IMR-90 (cell line): ENCODE measurements at regions not wholly inside any gene's neighbourhood (a gene's known extent, or its start where the extent isn't known, plus 50 kb on each side); places are given as distances from the start of the nearest gene placed in this dataset.

Experiments
- ATAC-seq: fragments of 200-7000 bp; cut with Tn5 transposase; 2 replicates; pipeline ENCODE4 v1.9.1; 2020; ENCODE audit warnings: low read depth, mild to moderate bottlenecking, moderate library complexity
- BruUV-seq: library from RNA; stranded (reverse); fragments of 400-500 nt; replicated peaks from 2 replicates; lab custom pipeline; 2021; lab: Mats Ljungman, UMichigan
- CTCF ChIA-PET: fragments of 300-600 bp; formaldehyde crosslinking; extraction: SDS; loops from one replicate; lab custom pipeline; 2021; ENCODE audit warnings: antibody characterized with exemption; lab: Yijun Ruan, JAX
- POLR2A ChIA-PET: fragments of 300-600 bp; sonication (Branson Sonifier 250); formaldehyde crosslinking; loops from one replicate; lab custom pipeline; 2022; ENCODE audit warnings: antibody characterized with exemption; ENCODE audit not compliant: unreplicated experiment; lab: Charles Lee
- DNase-seq: peaks from one replicate; pipeline ENCODE4 v3.0.0; 2013
- H2AFZ ChIP-seq: replicated peaks from 2 replicates; pipeline ENCODE3; 2013; ENCODE audit warnings: low read length, mild to moderate bottlenecking; ENCODE audit not compliant: poor library complexity
- H2AK5ac ChIP-seq: 2 replicates; pipeline ENCODE4 v1.6.1; 2013; ENCODE audit warnings: low read depth, low read length, inconsistent platforms
- H2AK9ac ChIP-seq: replicated peaks from 2 replicates; pipeline ENCODE3; 2013; ENCODE audit warnings: mild to moderate bottlenecking, low read depth, low read length, moderate library complexity; ENCODE audit not compliant: poor library complexity
- H2BK120ac ChIP-seq: 2 replicates; pipeline ENCODE4 v1.6.1; 2013; ENCODE audit warnings: low read depth, low read length, inconsistent platforms
- H2BK15ac ChIP-seq: 3 replicates; pipeline ENCODE4 v1.6.1; 2013; ENCODE audit warnings: low read depth, low read length, inconsistent platforms
- H2BK20ac ChIP-seq: 2 replicates; pipeline ENCODE4 v1.6.1; 2013; ENCODE audit warnings: low read depth, mild to moderate bottlenecking, inconsistent platforms, low read length, moderate library complexity
- H2BK5ac ChIP-seq: 2 replicates; pipeline ENCODE4 v1.6.1; 2013; ENCODE audit warnings: mild to moderate bottlenecking, low read depth, low read length, inconsistent platforms; ENCODE audit not compliant: poor library complexity, severe bottlenecking
- H3K14ac ChIP-seq: replicated peaks from 2 replicates; pipeline ENCODE4 v1.6.1; 2013; ENCODE audit warnings: low read depth, low read length, inconsistent platforms
- H3K18ac ChIP-seq: 2 replicates; pipeline ENCODE4 v1.6.1; 2013; ENCODE audit warnings: low read depth, low read length, control low read depth
- H3K23ac ChIP-seq: 2 replicates; pipeline ENCODE4 v1.6.1; 2013; ENCODE audit warnings: low read depth, low read length, inconsistent platforms
- H3K27ac ChIP-seq: 2 replicates; pipeline ENCODE4 v1.5.1; 2013; ENCODE audit warnings: mild to moderate bottlenecking, control low read depth, low read length; ENCODE audit not compliant: insufficient read depth
- H3K27me3 ChIP-seq: 2 replicates; pipeline ENCODE4 v1.6.1; 2013; ENCODE audit warnings: low read length; ENCODE audit not compliant: control insufficient read depth, insufficient read depth
- H3K36me3 ChIP-seq: 2 replicates; pipeline ENCODE4 v1.6.1; 2013; ENCODE audit warnings: low read length, mixed read lengths; ENCODE audit not compliant: control insufficient read depth, insufficient read depth
- H3K4ac ChIP-seq: 2 replicates; pipeline ENCODE4 v1.6.1; 2013; ENCODE audit warnings: low read depth, low read length, inconsistent platforms
- H3K4me1 ChIP-seq: 2 replicates; pipeline ENCODE4 v1.6.1; 2013; ENCODE audit warnings: low read length, mixed read lengths; ENCODE audit not compliant: control insufficient read depth, insufficient read depth
- H3K4me2 ChIP-seq: 2 replicates; pipeline ENCODE4 v1.6.1; 2013; ENCODE audit warnings: low read depth, mild to moderate bottlenecking, control low read depth, low read length, moderate library complexity
- H3K4me3 ChIP-seq: 2 replicates; pipeline ENCODE4 v1.5.1; 2013; ENCODE audit warnings: low read depth, mild to moderate bottlenecking, control low read depth, low read length, moderate library complexity; ENCODE audit not compliant: insufficient read depth
- H3K56ac ChIP-seq: 2 replicates; pipeline ENCODE4 v1.6.1; 2013; ENCODE audit warnings: low read length, inconsistent platforms; ENCODE audit not compliant: insufficient read depth; ENCODE audit errors: extremely low read depth
- H3K79me1 ChIP-seq, 2 experiments: 2 replicates each; pipeline ENCODE4 v1.6.1; 2013; ENCODE audit warnings: low read length in 2 of 2, inconsistent platforms in 1 of 2, low read depth in 1 of 2
- H3K9ac ChIP-seq: 2 replicates; pipeline ENCODE4 v1.6.1; 2013; ENCODE audit warnings: low read depth, low read length, control low read depth
- H3K9me1 ChIP-seq: 2 replicates; pipeline ENCODE4 v1.6.1; 2013; ENCODE audit warnings: low read length, inconsistent platforms; ENCODE audit not compliant: insufficient read depth
- H3K9me3 ChIP-seq: 2 replicates; pipeline ENCODE4 v1.6.1; 2013; ENCODE audit warnings: low read length; ENCODE audit not compliant: control insufficient read depth, insufficient read depth
- H4K20me1 ChIP-seq: 2 replicates; pipeline ENCODE4 v1.6.1; 2013; ENCODE audit warnings: low read length, inconsistent platforms; ENCODE audit not compliant: insufficient read depth
- H4K5ac ChIP-seq: 2 replicates; pipeline ENCODE4 v1.6.1; 2013; ENCODE audit warnings: mild to moderate bottlenecking, low read depth, low read length, control low read depth
- H4K8ac ChIP-seq, 2 experiments: 2 replicates each; pipeline ENCODE4 v1.6.1; 2013; ENCODE audit warnings: low read depth in 2 of 2, low read length in 2 of 2, control low read depth in 1 of 2, inconsistent platforms in 1 of 2
- H4K91ac ChIP-seq: 2 replicates; pipeline ENCODE4 v1.6.1; 2013; ENCODE audit warnings: low read depth, low read length, inconsistent platforms; ENCODE audit not compliant: insufficient read depth
- BHLHE40 ChIP-seq: fragments of 150-350 bp; IDR thresholded peaks from 2 replicates; pipeline ENCODE4 v1.6.1; 2016; ENCODE audit warnings: mild to moderate bottlenecking, low read depth, low read length
- CHD1 ChIP-seq: IDR thresholded peaks from 2 replicates; pipeline ENCODE4 v1.6.1; 2012; ENCODE audit warnings: low read depth, low read length, improper control_type of control experiment
- CTCF ChIP-seq: conservative IDR thresholded peaks from 2 replicates; pipeline ENCODE4 v1.5.1; 2012; ENCODE audit warnings: mild to moderate bottlenecking, low read depth, low read length, improper control_type of control experiment
- ELK1 ChIP-seq: fragments of 150-350 bp; IDR thresholded peaks from 2 replicates; pipeline ENCODE4 v1.6.1; 2016; ENCODE audit warnings: low read depth, mild to moderate bottlenecking, low read length, moderate library complexity, borderline replicate concordance
- MAZ ChIP-seq: IDR thresholded peaks from 2 replicates; pipeline ENCODE4 v1.6.1; 2012; ENCODE audit warnings: low read depth, mild to moderate bottlenecking, low read length, improper control_type of control experiment, moderate library complexity, borderline replicate concordance
- MXI1 ChIP-seq: IDR thresholded peaks from 2 replicates; pipeline ENCODE4 v1.6.1; 2012; ENCODE audit warnings: low read depth, mild to moderate bottlenecking, low read length, moderate library complexity, borderline replicate concordance
- POLR2A ChIP-seq: IDR thresholded peaks from 2 replicates; pipeline ENCODE4 v1.6.1; 2012; ENCODE audit warnings: mild to moderate bottlenecking, low read depth, low read length
- RCOR1 ChIP-seq: IDR thresholded peaks from 2 replicates; pipeline ENCODE4 v1.6.1; 2012; ENCODE audit warnings: mild to moderate bottlenecking, low read length, improper control_type of control experiment; ENCODE audit not compliant: insufficient replicate concordance
- SMC3 ChIP-seq: fragments of 150-350 bp; IDR thresholded peaks from 2 replicates; pipeline ENCODE4 v1.6.1; 2016; ENCODE audit warnings: low read depth, mild to moderate bottlenecking, antibody characterized with exemption, low read length, moderate library complexity
- WGBS, 2 experiments: methylation state at CpG; one replicate each; pipeline versions ENCODE4 v1.1.5 to v1.1.7; 2013; ENCODE audit warnings: missing lambda C conversion rate in 2 of 2; ENCODE audit not compliant: insufficient read length in 1 of 2; ENCODE audit errors: extremely low coverage in 2 of 2; 5-methylcytosine and 5-hydroxymethylcytosine counted together
- dilution Hi-C: fragments of 300-500 bp; cut with HindIII; formaldehyde crosslinking; loops from one replicate; pipeline ENCODE4 v1.14.3; 2018; ENCODE audit warnings: low sequenced_read_pairs; ENCODE audit not compliant: unreplicated experiment
- in situ Hi-C: fragments of 300-500 bp; cut with MboI; formaldehyde crosslinking; loops from 3 replicates; pipeline ENCODE4 v1.14.3; 2019; ENCODE audit warnings: low sequenced_read_pairs, inconsistent platforms, mixed read lengths
- intact Hi-C: fragments of 100-400 bp; cut with micrococcal nuclease; formaldehyde crosslinking; loops from 2 replicates; pipeline ENCODE4 v1.10.0; 2022
- TF ChIP-seq, protein P1 (sequence below): fragments of 150-350 bp; IDR thresholded peaks from 2 replicates; pipeline ENCODE4 v1.6.1; 2017; ENCODE audit warnings: mild to moderate bottlenecking, antibody characterized with exemption, low read length, low read depth

GRCh38 chr4:14152834-14153519 lies 525.5 kb upstream of the BOD1L1 start:
- WGBS, 2 experiments: no CpG with 5 or more reads among the region's 4 CpGs
- BruUV-seq: no TSS peak
- no peak overlapping the region for H3K23ac ChIP-seq
- H3K56ac ChIP-seq: no peak overlapping the region
- no peak overlapping the region for H2BK120ac ChIP-seq
- ChIA-PET CTCF (no interaction called here), POLR2A (no interaction called here)
- DNase-seq (no peak), ATAC-seq (no peak)
- no peaks in the 10 kb centered on the region for H4K20me1 ChIP-seq
- no peak overlapping the region for H2BK5ac ChIP-seq
- no peak overlapping the region for H3K27ac ChIP-seq
- no peaks in the 10 kb centered on the region for H3K9me1 ChIP-seq
- no peak overlapping the region for H3K14ac ChIP-seq
- dilution Hi-C loops: no loop called here
- H3K36me3 ChIP-seq: no peaks in the 10 kb centered on the region
- H3K4me1 ChIP-seq: no peaks in the 10 kb centered on the region
- H4K5ac ChIP-seq: no peak overlapping the region
- in situ Hi-C loops: no loop called here
- H3K27me3 ChIP-seq: no peaks in the 10 kb centered on the region; the same call in 1 of the 2 replicates
- H3K79me1 ChIP-seq: no peaks in the 10 kb centered on the region
- no peak overlapping the region for H4K91ac ChIP-seq
- no peak overlapping the region for H2AK5ac ChIP-seq
- H3K4me3 ChIP-seq: no peak overlapping the region
- no peak overlapping the region for H2BK20ac ChIP-seq
- no peak overlapping the region for H3K18ac ChIP-seq
- no peak overlapping the region for H4K8ac ChIP-seq
- no peak overlapping the region for H2BK15ac ChIP-seq
- intact Hi-C loops: no loop called here
- TF ChIP-seq BHLHE40: no peak
- TF ChIP-seq POLR2A: no peak
- no peak for TF ChIP-seq SMC3
- no peak for TF ChIP-seq ELK1
- TF ChIP-seq CTCF: no peak
- no peak for TF ChIP-seq CHD1
- no peak for TF ChIP-seq MXI1
- no peak for TF ChIP-seq RCOR1
- no peak for TF ChIP-seq MAZ
- TF ChIP-seq, protein P1, sequence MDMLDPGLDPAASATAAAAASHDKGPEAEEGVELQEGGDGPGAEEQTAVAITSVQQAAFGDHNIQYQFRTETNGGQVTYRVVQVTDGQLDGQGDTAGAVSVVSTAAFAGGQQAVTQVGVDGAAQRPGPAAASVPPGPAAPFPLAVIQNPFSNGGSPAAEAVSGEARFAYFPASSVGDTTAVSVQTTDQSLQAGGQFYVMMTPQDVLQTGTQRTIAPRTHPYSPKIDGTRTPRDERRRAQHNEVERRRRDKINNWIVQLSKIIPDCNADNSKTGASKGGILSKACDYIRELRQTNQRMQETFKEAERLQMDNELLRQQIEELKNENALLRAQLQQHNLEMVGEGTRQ: no peak
- H3K9ac ChIP-seq: no peak overlapping the region
- H3K9me3 ChIP-seq: no peaks in the 10 kb centered on the region
- no peak overlapping the region for H3K4ac ChIP-seq
- H2AK9ac ChIP-seq: no peak overlapping the region
- no peak overlapping the region for H3K4me2 ChIP-seq
- H2AFZ ChIP-seq: peak overlapping the region; percentile 24
